ENCODE measurements at regions not wholly inside any gene's neighbourhood (a gene's known extent, or its start where the extent isn't known, plus 50 kb on each side); places are given as distances from the start of the nearest gene placed in this dataset.
"Not testable (repeated sequence)": the region's sequence is repeated elsewhere in the genome, so short reads cannot be mapped to it uniquely, and the experiment has no call there.

- TF ChIP-seq CTCF (IDR thresholded peaks at IDR 0.05); POLR2A (IDR thresholded peaks at IDR 0.05; ENCODE audit: low read depth); POLR2AphosphoS5 (IDR thresholded peaks at IDR 0.05); EP300 (IDR thresholded peaks at IDR 0.05): not testable (repeated sequence)
Observed at GRCh38 chr16:59331708-59332107, 597.6 kb upstream of the GOT2 start.
